ENCODE measurements at regions not wholly inside any gene's neighbourhood (a gene's known extent, or its start where the extent isn't known, plus 50 kb on each side); places are given as distances from the start of the nearest gene placed in this dataset.

- no peak for DNase-seq (ENCODE audit: low read depth)
These were observed 113.2 kb upstream of the MAF start for GRCh38 chr16:79713609-79714309.

DNA sequence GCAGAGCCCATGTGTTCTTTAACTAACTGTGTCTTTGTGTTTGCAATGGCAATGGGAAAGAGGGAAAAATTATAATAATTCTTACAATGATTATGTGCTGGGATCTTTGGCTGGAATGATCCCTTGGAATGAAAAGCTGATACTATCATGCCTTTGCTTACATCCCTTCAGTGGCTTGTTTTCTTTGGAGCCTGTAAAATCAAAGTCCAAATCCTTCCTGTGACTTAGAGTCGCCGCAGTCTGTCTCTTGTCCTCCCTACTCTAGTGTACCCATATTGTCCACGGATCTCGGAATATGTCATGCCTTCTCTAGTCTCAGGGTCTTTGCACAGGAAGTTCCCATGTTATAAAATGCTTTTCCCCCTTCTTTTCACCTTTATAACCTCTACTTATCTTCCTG is 111.7 kb upstream of the MAF start:
- no peak for DNase-seq (ENCODE audit: low read depth)

- no peak for DNase-seq (ENCODE audit: low read depth)
These were observed 107.3 kb upstream of the MAF start for GRCh38 chr16:79707876-79708275.

DNA sequence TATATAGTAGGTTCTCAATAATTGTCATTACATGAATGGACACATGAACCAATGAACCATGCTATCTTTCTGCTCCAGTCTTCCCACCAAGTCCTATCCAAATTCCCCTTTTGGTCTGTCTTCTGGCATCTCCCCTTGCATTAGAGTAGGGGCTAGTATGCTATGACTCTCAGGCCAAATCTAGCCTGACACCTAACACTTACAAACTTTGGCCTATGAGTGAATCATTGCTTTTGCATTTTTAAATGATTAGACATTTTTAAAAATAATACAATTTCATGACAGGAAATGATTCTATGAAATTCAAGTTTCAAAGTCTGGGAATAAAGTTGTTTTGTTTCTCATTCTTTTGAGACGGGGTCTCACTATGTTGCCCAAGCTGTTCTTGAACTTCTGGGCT is 102.5 kb upstream of the MAF start:
- DNase-seq (ENCODE audit: low read depth) = no peak

DNA sequence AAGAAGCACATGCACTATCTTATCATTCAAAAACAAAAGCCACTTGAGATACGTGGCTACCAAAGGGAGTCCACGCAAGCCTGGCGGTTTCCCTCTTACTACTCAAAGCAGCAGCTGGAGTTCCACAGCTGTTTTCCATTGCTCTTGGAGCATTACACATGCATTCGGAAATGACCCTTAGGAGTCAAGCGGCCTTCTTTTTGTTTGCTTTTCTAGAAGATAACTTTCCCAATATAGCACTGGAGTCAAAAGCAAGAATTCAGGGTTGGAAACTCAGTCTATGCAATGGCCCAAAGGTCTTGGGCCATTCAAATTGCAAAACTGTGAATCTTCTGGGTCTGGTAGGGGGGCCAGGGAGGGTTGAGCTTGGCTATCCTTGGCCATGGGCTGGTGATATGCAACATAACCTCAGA is 97.8 kb upstream of the MAF start:
- DNase-seq (ENCODE audit: low read depth) = no peak

DNA sequence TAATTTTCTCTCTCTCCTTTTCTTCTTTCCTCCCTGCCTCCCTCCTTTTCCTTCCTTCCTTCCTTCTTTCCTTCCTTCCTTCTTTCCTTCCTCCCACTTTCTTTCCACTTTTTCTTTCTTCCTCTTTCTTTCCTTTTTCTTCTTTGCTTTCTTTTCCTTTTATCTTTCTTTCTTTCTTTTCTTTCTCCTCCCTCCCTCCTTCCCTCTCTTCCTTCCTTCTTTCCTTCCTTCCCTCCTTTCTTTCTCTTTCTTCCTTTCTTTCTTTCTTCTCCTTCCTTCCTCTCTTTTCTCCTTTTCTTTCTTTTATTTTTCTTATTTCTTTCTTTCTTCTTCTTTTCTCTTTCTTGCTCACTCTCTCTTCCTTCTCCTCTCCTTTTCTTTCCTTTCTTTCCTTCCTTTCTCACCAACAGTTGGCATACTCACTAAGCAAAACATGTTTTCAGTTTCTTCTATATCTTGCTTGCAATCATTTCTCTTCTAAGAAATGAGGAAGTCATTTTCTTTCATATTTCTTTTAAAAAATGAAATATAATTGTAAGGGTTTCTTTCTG is 97.1 kb upstream of the MAF start:
- no peak for DNase-seq (ENCODE audit: low read depth)

- DNase-seq (ENCODE audit: low read depth) = no peak
These were observed 90.5 kb upstream of the MAF start for GRCh38 chr16:79691007-79691406.

DNA sequence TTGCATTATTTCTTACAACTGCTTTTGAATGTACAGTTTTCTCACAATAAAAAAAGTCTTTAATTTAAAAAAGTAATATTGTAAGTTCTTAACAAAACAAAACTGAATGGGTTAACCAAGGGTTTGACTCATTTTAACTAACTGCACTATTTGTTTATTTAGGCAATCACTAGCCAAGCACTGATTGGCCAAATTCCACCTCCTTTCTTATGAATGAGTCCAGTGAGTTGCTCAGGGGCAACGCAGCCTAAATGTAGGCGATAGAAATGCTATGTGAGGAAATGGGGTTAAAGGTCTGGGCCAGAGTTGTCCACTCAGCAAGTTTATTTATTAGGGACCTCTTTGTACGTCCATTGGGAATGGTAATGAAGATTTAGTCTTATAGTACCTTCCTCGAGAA is 89.6 kb upstream of the MAF start:
- DNase-seq (ENCODE audit: low read depth) = no peak

GRCh38 chr16:79687249-79688130 is 87.0 kb upstream of the MAF start:
- no peak for DNase-seq (ENCODE audit: low read depth)

DNA sequence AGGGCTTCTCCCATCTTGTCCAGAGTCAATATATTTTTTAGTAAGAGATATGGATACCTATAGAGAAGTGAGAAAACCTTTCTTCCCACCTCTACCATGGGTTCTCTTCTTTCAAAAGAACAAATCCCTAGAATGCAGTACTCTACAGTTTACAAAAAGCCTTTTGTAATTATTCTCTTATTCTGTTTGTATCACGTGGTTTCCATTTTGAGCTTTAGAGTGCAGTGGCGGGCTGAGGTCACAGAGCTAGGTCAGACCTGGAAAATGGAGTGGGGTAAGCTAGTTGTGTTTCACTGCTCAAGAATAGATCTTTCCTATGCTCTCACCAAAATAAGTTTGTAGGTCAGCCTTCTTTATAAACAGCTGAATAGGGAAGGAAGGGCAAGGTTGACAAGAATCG is 85.3 kb upstream of the MAF start:
- no peak for DNase-seq (ENCODE audit: low read depth)

DNA sequence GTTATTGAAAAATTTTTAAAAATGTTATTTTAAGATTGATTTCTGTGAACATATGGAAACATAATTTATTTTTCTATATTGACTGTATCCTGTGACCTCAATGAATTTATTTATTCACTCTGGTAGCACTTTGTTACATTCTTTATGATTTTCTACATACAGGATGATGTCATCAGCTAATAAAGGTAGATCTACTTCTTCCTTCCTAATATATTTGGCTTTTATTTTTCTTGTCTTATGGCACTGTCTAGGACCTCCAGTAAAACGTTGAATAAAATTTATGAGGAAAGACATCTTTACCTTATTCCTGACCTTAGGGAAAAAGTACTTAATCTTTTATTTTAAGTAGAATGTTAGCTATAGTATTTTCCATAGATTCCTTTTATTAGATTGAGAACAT is 78.8 kb upstream of the MAF start:
- no peak for DNase-seq (ENCODE audit: low read depth)

DNA sequence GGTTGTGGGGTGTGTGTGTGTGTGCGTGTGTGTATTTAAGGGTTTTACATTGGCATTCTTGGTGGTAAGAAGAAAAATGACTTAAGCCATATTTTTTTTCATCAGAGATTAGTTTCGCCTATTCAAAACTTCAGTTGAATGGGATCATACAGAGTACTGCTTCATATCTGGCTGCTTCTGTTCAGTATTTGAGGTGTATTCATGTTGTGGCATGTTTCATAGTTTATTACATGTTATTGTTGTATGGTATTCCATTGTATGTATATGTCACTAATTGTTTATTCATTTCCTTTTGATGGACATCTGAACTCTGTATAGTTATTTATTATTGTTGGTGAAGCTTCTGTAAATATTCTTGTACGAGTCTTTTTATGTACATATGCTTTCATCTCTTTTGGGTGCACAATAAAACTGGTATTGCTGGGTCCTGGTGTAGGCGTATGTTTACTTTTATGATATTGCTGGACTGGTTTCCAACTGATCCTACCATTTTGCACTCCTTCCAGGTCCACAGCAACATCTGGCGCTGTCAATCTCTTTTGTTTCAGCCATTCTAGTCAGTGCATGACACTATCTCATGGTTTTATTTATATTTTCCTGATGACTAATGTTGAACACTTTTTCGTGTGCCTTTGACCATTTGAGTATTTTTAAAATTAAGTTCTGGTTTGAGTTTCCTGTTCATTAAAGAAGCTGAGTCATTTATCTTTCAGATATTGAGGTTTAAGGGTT is 77.4 kb upstream of the MAF start:
- DNase-seq (ENCODE audit: low read depth) = no peak

DNA sequence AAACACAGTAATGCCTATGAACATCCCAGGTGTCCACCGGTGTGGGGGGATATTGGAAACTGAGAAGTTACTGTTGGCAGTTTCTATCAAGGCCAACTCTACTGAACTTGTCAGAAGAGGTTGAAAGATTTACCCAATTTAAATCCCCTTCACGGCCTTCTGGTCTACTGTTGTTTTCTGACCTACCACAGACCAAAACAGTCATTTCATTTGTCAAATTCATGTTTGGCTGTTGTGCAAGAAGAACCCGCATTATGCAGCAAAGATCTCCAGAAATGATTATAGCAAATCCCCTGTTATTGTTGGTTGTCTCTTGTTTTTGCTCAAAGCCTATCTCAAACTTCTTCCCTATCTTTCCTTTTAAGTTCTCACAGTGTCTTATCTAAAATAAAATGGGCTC is 73.1 kb upstream of the MAF start:
- no peak for DNase-seq (ENCODE audit: low read depth)

DNA sequence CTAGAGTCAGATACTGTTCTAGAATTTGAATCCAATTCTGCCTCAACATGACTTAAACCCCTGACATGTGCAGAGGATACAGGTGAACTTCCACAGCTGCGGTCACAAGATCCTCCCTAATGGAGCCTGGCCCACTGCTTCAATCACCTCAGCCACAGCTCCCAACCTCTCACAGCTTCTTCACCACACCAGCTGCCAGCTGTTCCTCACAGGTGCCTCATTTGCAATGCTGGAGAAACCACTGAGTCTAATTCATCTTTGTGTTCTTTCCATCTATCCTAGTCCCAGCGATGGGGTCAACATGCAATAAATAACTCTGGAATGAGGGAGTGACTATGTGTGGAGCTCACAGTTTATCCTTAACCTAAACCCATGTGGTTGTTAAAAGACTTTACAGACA is 72.0 kb upstream of the MAF start:
- no peak for DNase-seq (ENCODE audit: low read depth)

DNA sequence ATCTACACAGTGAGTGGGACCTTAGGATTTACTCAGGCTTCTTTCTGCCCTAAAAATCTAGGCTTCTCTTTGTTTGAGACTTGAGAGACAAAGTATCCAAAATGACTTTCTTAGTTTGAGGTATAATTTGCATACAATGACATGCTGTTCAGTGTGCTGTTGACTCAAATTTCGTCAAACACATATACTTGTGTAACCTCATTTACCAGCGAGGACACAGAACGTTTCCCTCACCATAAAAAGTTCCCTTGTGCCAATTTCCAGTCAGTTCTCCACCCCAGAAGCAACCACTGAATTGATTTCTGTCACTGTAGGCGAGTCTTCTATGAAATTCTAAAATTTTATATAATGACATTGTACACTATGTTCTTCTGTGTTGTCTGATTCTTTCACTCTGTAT is 68.0 kb upstream of the MAF start:
- DNase-seq (ENCODE audit: low read depth) = no peak

- no peak for DNase-seq (ENCODE audit: low read depth)
These were observed 65.4 kb upstream of the MAF start for GRCh38 chr16:79665970-79666369.

DNA sequence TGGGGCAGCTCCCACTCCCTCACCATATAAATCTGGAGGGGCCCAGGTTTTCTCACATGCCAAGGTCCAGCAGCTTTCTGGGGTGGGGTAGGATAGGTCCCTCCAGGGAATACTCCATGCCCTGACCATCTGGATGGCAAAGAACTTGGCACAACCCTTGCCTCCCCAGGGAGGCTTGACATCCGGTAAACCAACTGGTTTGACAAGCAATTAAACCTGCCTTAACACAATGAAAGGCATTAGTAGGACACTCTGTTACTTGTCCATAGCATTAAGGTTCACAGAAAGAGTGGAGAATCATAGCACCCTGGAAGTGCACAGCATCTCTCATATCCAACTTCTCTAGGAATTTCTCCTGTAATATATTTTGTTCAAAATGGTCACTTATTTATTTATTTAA is 63.9 kb upstream of the MAF start:
- DNase-seq (ENCODE audit: low read depth) = no peak

DNA sequence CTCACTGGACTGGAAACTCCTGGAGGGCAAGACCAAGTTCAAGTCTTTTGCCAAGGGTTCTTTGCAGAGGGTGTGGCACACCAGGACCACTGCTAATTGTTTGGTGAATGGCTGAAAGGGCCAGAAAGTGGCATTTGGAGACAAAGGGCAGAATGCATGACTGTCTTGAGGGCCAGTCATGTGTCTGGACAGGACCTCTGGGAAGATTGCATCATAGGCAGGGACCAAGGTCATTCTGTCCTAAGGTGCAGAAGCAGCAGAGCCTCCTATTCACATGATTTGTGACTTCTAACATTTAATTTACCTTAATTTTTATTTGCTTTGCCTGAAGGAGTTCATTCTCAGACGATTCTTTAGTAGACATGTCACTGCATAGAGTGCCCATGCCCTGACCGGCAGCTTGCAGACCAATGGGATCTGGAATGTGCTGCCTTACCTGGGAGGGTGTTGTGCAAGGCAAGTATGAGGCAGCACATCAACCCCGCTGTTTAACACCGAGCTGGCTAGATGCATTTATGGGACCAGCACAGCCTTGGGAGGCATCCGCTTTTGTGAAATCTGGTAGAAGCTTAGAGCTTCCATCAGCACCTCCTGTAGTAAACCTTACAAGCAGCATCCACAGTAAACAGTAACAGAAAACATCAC is 62.3 kb upstream of the MAF start:
- DNase-seq (ENCODE audit: low read depth) = no peak

GRCh38 chr16:79662122-79662521 is 61.6 kb upstream of the MAF start:
- no peak for DNase-seq (ENCODE audit: low read depth)

DNA sequence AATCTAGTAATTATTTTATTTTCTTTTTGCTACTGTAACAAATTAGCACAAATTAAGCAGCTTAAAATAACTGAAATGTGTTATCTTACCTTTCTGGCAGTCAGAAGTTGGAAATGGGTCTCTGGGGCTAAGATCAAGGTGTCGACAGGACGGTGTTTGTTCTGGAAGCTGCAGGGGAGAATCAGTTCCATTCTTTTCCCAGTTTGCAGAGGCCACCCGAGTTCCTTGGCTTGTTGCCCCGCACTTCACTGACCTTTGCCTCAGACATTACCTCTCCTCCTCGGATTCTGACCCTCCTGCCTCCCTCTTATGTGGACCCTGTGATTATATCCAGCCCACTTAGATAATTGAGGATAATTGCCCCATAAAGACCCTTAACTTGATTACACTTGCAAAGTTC is 61.0 kb upstream of the MAF start:
- no peak for DNase-seq (ENCODE audit: low read depth)

DNA sequence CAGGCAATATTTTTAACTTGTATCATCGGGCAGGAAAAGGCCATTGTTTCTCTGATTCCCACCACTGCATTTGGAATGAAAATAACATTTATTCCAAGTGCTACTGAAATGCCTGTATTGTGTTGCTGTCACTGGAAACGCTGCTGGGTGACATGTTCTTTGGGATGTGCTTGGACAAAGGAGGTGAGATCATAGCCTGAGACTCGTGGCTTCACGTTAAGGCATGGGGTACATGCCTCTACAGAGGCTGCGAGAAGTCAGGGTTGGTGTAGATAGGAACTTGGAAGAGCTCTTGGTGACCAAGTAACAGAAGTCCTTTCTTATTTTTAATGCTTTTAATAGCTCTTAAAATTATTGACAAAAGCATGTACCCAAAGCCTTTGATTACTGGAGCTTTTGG is 58.8 kb upstream of the MAF start:
- DNase-seq (ENCODE audit: low read depth) = no peak

Measured in stimulated activated CD8-positive, alpha-beta memory T cell treated with anti-CD3 and anti-CD28 coated beads, Interleukin-15, amount 100 ng/mL, for 24 hours (primary cell).